HepG2 (cell line): ENCODE measurements at regions not wholly inside any gene's neighbourhood (a gene's known extent, or its start where the extent isn't known, plus 50 kb on each side); places are given as distances from the start of the nearest gene placed in this dataset.

ENCODE experiments used
- ATAC-seq: fragments of 200-7000 bp; cut with Tn5 transposase; 3 replicates; pipeline ENCODE4 v1.9.1; 2020; ENCODE audit warnings: mild to moderate bottlenecking, moderate library complexity
- BruUV-seq: library from RNA; stranded (reverse); fragments of 400-500 nt; replicated peaks from 2 replicates; lab custom pipeline; 2021; lab: Mats Ljungman, UMichigan
- CTCF ChIA-PET: fragments of 300-600 bp; formaldehyde crosslinking; extraction: SDS; loops from one replicate; lab custom pipeline; 2021; ENCODE audit warnings: low total read pairs, inconsistent platforms, low intra/inter-chr PET ratio; lab: Yijun Ruan, JAX
- POLR2A ChIA-PET: fragments of 350-600 bp; sonication (Branson Sonifier 250); formaldehyde crosslinking; loops from one replicate; lab custom pipeline; 2020; ENCODE audit warnings: antibody characterized with exemption, inconsistent platforms; lab: Yijun Ruan, JAX
- DNase-seq: peaks from one replicate; pipeline ENCODE4 v3.0.0-alpha.2; 2015; ENCODE audit warnings: low spot score
- FAIRE-seq: peaks from 3 replicates; lab custom pipeline; 2011; peaks lifted over from hg19 to GRCh38; lab: Jason Lieb, UNC
- H2AFZ ChIP-seq: one replicate; pipeline ENCODE4 v1.6.1; 2011; ENCODE audit warnings: low read length, inconsistent platforms
- H3K27ac ChIP-seq: fragments of 300-600 bp; 3 replicates; pipeline ENCODE4 v1.8.0; 2011; ENCODE audit warnings: mixed run types, mild to moderate bottlenecking, mixed read lengths, low read length, inconsistent platforms; ENCODE audit not compliant: insufficient read depth; ENCODE audit errors: extremely low read length
- H3K27me3 ChIP-seq, 2 experiments: fragments of 200-600 bp in 1 of 2; 2 replicates in 1 of 2; 3 replicates in 1 of 2; pipeline versions ENCODE4 v1.6.0 to v1.8.0; 2011; ENCODE audit warnings: low read length in 2 of 2, mild to moderate bottlenecking in 2 of 2, moderate library complexity in 2 of 2, inconsistent platforms in 1 of 2; ENCODE audit not compliant: insufficient read depth in 2 of 2, control insufficient read depth in 1 of 2
- H3K36me3 ChIP-seq, 2 experiments: fragments of 200-600 bp in 1 of 2; replicated peaks in 1 of 2; 2 replicates in 1 of 2; 3 replicates in 1 of 2; pipeline versions ENCODE4 v1.5.1 to v1.8.0; 2011; ENCODE audit warnings: low read length in 2 of 2, inconsistent platforms in 1 of 2; ENCODE audit not compliant: insufficient read depth in 2 of 2, control insufficient read depth in 1 of 2
- H3K4me1 ChIP-seq: 2 replicates; pipeline ENCODE4 v1.5.1; 2012; ENCODE audit warnings: low read length, inconsistent platforms; ENCODE audit not compliant: insufficient read depth
- H3K4me2 ChIP-seq: 2 replicates; pipeline ENCODE4 v1.6.0; 2011; ENCODE audit warnings: low read depth, low read length, inconsistent platforms
- H3K4me3 ChIP-seq, 3 experiments: fragments of 200-600 bp in 1 of 3; sonication (generic), shearing (Covaris generic) in 1 of 3; replicated peaks in 1 of 3; 2 replicates each; pipeline ENCODE4 v1.5.1; 2011 to 2016; ENCODE audit warnings: low read length in 3 of 3, inconsistent platforms in 2 of 3, low read depth in 2 of 3, mild to moderate bottlenecking in 2 of 3, control low read depth in 1 of 3, mixed read lengths in 1 of 3; ENCODE audit not compliant: insufficient read depth in 1 of 3
- H3K79me2 ChIP-seq: one replicate; pipeline ENCODE4 v1.6.1; 2011; ENCODE audit warnings: low read length, inconsistent platforms; ENCODE audit not compliant: insufficient read depth
- H3K9ac ChIP-seq: 2 replicates; pipeline ENCODE4 v1.6.0; 2011; ENCODE audit warnings: mild to moderate bottlenecking, low read depth, low read length, inconsistent platforms; ENCODE audit not compliant: insufficient read depth
- H3K9me3 ChIP-seq: 2 replicates; pipeline ENCODE4 v1.5.1; 2012; ENCODE audit warnings: mild to moderate bottlenecking, low read length
- H4K20me1 ChIP-seq: 2 replicates; pipeline ENCODE4 v1.6.0; 2011; ENCODE audit warnings: inconsistent platforms, mild to moderate bottlenecking, low read length, moderate library complexity; ENCODE audit not compliant: insufficient read depth
- AGO2 ChIP-seq: fragments of 200-400 bp; formaldehyde crosslinking; optimal IDR thresholded peaks from 2 replicates; pipeline ENCODE3; 2017; ENCODE audit warnings: mild to moderate bottlenecking, low read depth, low read length, moderate library complexity
- ARID2 ChIP-seq: sonication (generic); formaldehyde crosslinking; IDR thresholded peaks from 2 replicates; pipeline ENCODE4 v1.8.1; 2022; ENCODE audit warnings: mild to moderate bottlenecking, missing genetic modification reagents, borderline replicate concordance
- ELF1 ChIP-seq: sonication (generic); formaldehyde crosslinking; IDR thresholded peaks from 2 replicates; pipeline ENCODE4 v1.4.0; 2020; ENCODE audit warnings: missing genetic modification reagents
- FOXA3 ChIP-seq: IDR thresholded peaks from 2 replicates; pipeline ENCODE4 v1.6.1; 2016; ENCODE audit warnings: missing genetic modification reagents, missing compliant biosample characterization
- FOXJ3 ChIP-seq: sonication (generic); formaldehyde crosslinking; IDR thresholded peaks from 2 replicates; pipeline ENCODE4 v1.4.0; 2020; ENCODE audit warnings: missing genetic modification reagents, mild to moderate bottlenecking, borderline replicate concordance
- JDP2 ChIP-seq: sonication (generic); formaldehyde crosslinking; IDR thresholded peaks from 2 replicates; pipeline ENCODE4 v1.8.1; 2022; ENCODE audit warnings: missing genetic modification reagents, borderline replicate concordance
- JUND ChIP-seq: sonication (generic); formaldehyde crosslinking; IDR thresholded peaks from 2 replicates; pipeline ENCODE4 v1.8.0; 2022; ENCODE audit warnings: mild to moderate bottlenecking, missing genetic modification reagents
- KAT2B ChIP-seq: fragments of 150-350 bp; IDR thresholded peaks from 2 replicates; pipeline ENCODE4 v1.6.1; 2014; ENCODE audit warnings: low read depth, low read length, borderline replicate concordance
- NKX3-1 ChIP-seq: sonication (generic); formaldehyde crosslinking; IDR thresholded peaks from 2 replicates; pipeline ENCODE4 v1.5.0; 2020; ENCODE audit warnings: missing genetic modification reagents
- PLSCR1 ChIP-seq: sonication (generic); formaldehyde crosslinking; IDR thresholded peaks from 2 replicates; pipeline ENCODE4 v1.5.0; 2020; ENCODE audit warnings: missing genetic modification reagents, mild to moderate bottlenecking, borderline replicate concordance
- RBAK ChIP-seq: sonication (generic); formaldehyde crosslinking; IDR thresholded peaks from 2 replicates; pipeline ENCODE4 v1.5.1; 2020; ENCODE audit warnings: mild to moderate bottlenecking, missing genetic modification reagents
- RFX3 ChIP-seq: IDR thresholded peaks from 2 replicates; pipeline ENCODE4 v1.6.1; 2016; ENCODE audit warnings: missing biosample characterization, missing genetic modification reagents
- SSRP1 ChIP-seq: IDR thresholded peaks from 2 replicates; pipeline ENCODE4 v1.6.1; 2016; ENCODE audit warnings: control low read depth
- STAT6 ChIP-seq: sonication (generic); formaldehyde crosslinking; IDR thresholded peaks from 2 replicates; pipeline ENCODE4 v1.4.0; 2020; ENCODE audit warnings: missing genetic modification reagents, mild to moderate bottlenecking, borderline replicate concordance
- ZNF225 ChIP-seq: sonication (generic); formaldehyde crosslinking; IDR thresholded peaks from 2 replicates; pipeline ENCODE4 v1.4.0; 2020; ENCODE audit warnings: mild to moderate bottlenecking, missing genetic modification reagents
- ZNF329 ChIP-seq: sonication (generic); formaldehyde crosslinking; IDR thresholded peaks from 2 replicates; pipeline ENCODE4 v1.9.0; 2021; ENCODE audit warnings: low read depth, mild to moderate bottlenecking, missing genetic modification reagents
- ZNF335 ChIP-seq: sonication (generic); formaldehyde crosslinking; IDR thresholded peaks from 2 replicates; pipeline ENCODE4 v1.4.0; 2020; ENCODE audit warnings: missing genetic modification reagents
- ZNF598 ChIP-seq: sonication (generic); formaldehyde crosslinking; IDR thresholded peaks from 2 replicates; pipeline ENCODE4 v1.5.1; 2020; ENCODE audit warnings: mild to moderate bottlenecking, missing genetic modification reagents, borderline replicate concordance
- ZNF703 ChIP-seq: sonication (generic); formaldehyde crosslinking; IDR thresholded peaks from 2 replicates; pipeline ENCODE4 v1.5.1; 2020; ENCODE audit warnings: missing genetic modification reagents, mild to moderate bottlenecking, moderate library complexity, borderline replicate concordance
- ZNF790 ChIP-seq: sonication (generic); formaldehyde crosslinking; IDR thresholded peaks from 2 replicates; pipeline ENCODE4 v1.8.0; 2022; ENCODE audit warnings: missing genetic modification reagents, mild to moderate bottlenecking, borderline replicate concordance
- WGBS: methylation state at CpG from one replicate; pipeline ENCODE4 v1.1.6; 2017; ENCODE audit warnings: low lambda C conversion rate; 5-methylcytosine and 5-hydroxymethylcytosine counted together
- in situ Hi-C: cut with HindIII; loops from 2 replicates; pipeline ENCODE4 v1.10.0; 2017; ENCODE audit warnings: low pct_unique_long_range_greater_than_20kb; ENCODE audit not compliant: extremely low pct_ligation_motif_present
- intact Hi-C: fragments of 100-400 bp; cut with micrococcal nuclease; formaldehyde crosslinking; loops from one replicate; pipeline ENCODE4 v1.10.0; 2022; ENCODE audit not compliant: unreplicated experiment

DNA sequence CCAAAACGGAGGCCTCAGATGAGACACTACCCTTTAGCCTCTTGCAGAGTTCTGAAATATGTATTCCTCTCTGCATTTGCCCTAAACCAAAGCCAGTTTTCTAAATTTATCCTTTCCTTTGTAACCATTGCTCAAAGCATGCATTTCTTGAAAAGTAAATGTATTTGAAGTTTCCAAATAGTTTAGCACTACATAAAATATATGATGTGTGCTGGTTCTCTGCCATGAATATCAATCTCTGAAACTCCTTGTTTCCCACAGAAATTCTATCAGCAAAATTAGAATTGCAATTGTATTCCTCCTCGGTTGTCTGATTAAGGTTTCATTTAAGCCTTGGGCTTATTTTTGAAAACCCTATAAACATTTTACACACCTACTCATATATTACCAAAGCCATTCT, 137.1 kb upstream of the SYT6 start (continued):
- TF ChIP-seq ZNF329 (CRISPR knock-in tag), result no peak
- no peak for TF ChIP-seq RFX3 (CRISPR knock-in tag)
- TF ChIP-seq ZNF703 (CRISPR knock-in tag), result no peak
- TF ChIP-seq ZNF335 (CRISPR knock-in tag), result no peak
- TF ChIP-seq ZNF598 (CRISPR knock-in tag), result no peak

DNA sequence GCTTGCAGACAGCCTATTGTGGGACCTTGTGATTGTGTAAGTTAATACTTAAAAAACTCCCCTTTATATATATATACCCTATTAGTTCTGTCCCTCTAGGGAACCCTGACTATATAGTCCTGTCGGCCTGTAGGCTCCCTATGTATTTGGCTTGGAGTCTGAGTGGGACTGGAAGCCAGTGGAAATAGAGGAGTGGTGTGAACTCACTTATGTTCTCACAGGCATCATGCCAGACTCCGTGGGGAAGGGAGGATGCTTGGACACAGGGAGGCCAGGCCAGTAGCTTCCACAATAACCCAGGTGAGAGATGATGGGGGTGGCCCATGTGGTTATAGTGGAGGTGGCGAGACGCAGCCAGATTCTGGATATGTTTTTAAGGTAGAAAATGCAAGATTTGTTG, 136.7 kb upstream of the SYT6 start:
- Histone ChIP-seq H2AFZ (no peak overlapping the region), H3K9ac (no peak overlapping the region), H3K79me2 (no peaks in the 10 kb centered on the region), H3K36me3 (no peaks in the 10 kb centered on the region), H3K9me3 (no peaks in the 10 kb centered on the region), H3K27ac (no peak overlapping the region), H3K4me3 (no peak overlapping the region), H3K27me3 (peaks cover 0 to 16% of the 10 kb centered on the region in 2 experiments; a peak in 1 of 5 replicates), H4K20me1 (no peaks in the 10 kb centered on the region), H3K4me1 (no peaks in the 10 kb centered on the region), H3K4me2 (no peak overlapping the region)
- WGBS, result 13% methylated on average over 4 of the region's 4 CpGs
- DNase-seq (no peak), FAIRE-seq (no peak), ATAC-seq (no peak)
- in situ Hi-C loops, result loop anchor here (25.0 kb wide), 1 partner anchor 453 kb away; no protein-coding TSS in a partner anchor
- BruUV-seq, result no TSS peak
- ChIA-PET POLR2A (no interaction called here), CTCF (no interaction called here)
- intact Hi-C loops, result no loop called here
- TF ChIP-seq ZNF225 (no peak), AGO2 (no peak), KAT2B (no peak), FOXA3 (CRISPR knock-in tag) (no peak), ZNF790 (CRISPR knock-in tag) (no peak), FOXJ3 (CRISPR knock-in tag) (no peak), NKX3-1 (CRISPR knock-in tag) (no peak), ARID2 (no peak), RBAK (CRISPR knock-in tag) (no peak), JDP2 (CRISPR knock-in tag) (no peak), SSRP1 (no peak), JUND (CRISPR knock-in tag) (no peak), ELF1 (no peak), PLSCR1 (CRISPR knock-in tag) (no peak), STAT6 (CRISPR knock-in tag) (no peak)
